ENCODE measurements at regions not wholly inside any gene's neighbourhood (a gene's known extent, or its start where the extent isn't known, plus 50 kb on each side); places are given as distances from the start of the nearest gene placed in this dataset.

DNA sequence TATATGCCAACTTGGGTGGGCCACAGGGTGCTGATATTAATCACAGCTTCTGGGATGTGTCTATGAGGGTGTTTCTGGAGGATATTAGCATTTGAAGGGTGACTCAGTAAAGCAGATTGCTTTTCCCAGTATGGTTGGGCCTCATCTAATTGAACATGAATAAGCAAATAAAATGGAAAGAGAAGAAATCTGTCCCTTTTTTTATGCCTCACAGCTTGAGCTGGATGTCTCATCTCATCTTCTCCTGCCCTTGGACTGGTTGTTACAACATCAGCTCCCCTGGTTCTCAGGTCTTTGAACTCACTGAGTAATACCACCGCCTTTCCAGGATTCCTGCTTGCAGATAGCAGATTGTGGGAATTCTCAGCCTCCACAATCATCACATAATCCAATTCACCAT, 1149.2 kb downstream of the PCDH18 start:
- H3K4me3 Mint-ChIP-seq: no peak overlapping the region
- no peak for DNase-seq
- H3K4me1 Mint-ChIP-seq (ENCODE audit: low read depth): no peaks in the 10 kb centered on the region
- H3K9me3 Mint-ChIP-seq: no peaks in the 10 kb centered on the region
- intact Hi-C loops (cut with micrococcal nuclease): no loop called here
- H3K27me3 Mint-ChIP-seq (ENCODE audit: low read depth): no peaks in the 10 kb centered on the region
- no peaks in the 10 kb centered on the region for H3K36me3 Mint-ChIP-seq (ENCODE audit: low read depth)
- CTCF ChIA-PET: no interaction called here
- no peak overlapping the region for H3K27ac Mint-ChIP-seq

DNA sequence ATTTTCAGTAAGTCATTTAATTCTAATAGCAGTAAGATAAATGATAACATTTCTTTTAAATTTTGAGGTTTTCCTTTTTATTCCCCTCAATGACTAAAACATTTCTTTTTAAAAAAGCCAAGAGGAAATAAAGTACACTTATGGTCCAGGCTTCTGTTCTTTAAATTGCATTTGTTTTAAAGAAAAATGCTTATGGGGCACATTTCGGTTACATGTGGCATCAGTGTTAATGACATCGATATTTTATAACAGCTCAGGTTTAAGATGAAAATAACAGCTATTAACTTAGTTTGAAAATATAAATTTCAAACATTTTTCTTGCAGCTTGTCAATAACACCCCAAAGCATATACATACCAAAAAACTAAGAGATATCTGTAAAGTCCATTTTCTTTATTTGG, 1161.1 kb downstream of the PCDH18 start:
- CTCF ChIA-PET: no interaction called here
- no peaks in the 10 kb centered on the region for H3K27me3 Mint-ChIP-seq (ENCODE audit: low read depth)
- intact Hi-C loops (cut with micrococcal nuclease): no loop called here
- H3K27ac Mint-ChIP-seq: no peak overlapping the region
- H3K9me3 Mint-ChIP-seq: no peaks in the 10 kb centered on the region
- no peak for DNase-seq
- no peaks in the 10 kb centered on the region for H3K4me1 Mint-ChIP-seq (ENCODE audit: low read depth)
- no peaks in the 10 kb centered on the region for H3K36me3 Mint-ChIP-seq (ENCODE audit: low read depth)
- H3K4me3 Mint-ChIP-seq: no peak overlapping the region

DNA sequence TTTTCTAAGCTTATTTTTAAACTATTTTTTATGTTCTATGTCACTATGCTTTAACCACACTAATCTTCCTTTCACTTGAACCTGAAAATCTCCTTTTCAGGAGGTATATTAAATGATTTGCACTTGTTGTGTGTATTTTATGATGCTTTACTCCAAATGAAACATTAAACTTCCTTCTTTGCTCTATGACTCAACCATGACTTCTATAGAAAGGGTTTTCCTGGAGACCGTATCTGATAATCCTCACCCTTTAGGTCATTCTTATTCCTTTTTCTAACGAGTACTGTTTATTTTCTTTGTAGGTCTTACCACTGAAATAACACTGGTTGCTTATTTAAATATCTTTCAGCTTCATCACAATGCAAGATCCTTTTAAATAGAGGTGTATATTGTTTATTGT, 1163.2 kb downstream of the PCDH18 start:
- H3K9me3 Mint-ChIP-seq: peaks cover 5% of the 10 kb centered on the region
- no peaks in the 10 kb centered on the region for H3K27me3 Mint-ChIP-seq (ENCODE audit: low read depth)
- CTCF ChIA-PET: no interaction called here
- no peak overlapping the region for H3K4me3 Mint-ChIP-seq
- intact Hi-C loops (cut with micrococcal nuclease): no loop called here
- H3K4me1 Mint-ChIP-seq (ENCODE audit: low read depth): no peaks in the 10 kb centered on the region
- H3K27ac Mint-ChIP-seq: no peak overlapping the region
- no peaks in the 10 kb centered on the region for H3K36me3 Mint-ChIP-seq (ENCODE audit: low read depth)
- no peak for DNase-seq

DNA sequence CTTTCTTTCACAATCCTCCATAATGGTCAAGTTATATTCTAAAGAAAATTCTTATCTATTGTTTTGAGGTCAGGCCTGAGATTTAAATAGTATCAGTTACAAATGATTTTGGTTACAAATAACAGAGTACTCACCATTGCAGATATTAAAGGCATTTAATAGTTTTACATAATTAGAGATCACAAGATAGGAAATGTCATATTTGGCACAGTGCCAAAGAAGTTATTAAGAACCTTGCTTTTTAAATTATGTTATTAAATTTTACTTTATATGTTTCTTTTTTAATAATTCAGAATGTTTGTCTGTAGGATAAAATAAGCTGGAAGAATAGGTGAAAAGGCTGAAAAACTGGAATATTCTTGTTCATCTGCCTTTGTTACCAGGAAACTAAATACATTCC, 1174.7 kb downstream of the PCDH18 start:
- DNase-seq: no peak
- no peak overlapping the region for H3K4me3 Mint-ChIP-seq
- H3K27me3 Mint-ChIP-seq (ENCODE audit: low read depth): no peaks in the 10 kb centered on the region
- H3K4me1 Mint-ChIP-seq (ENCODE audit: low read depth): no peaks in the 10 kb centered on the region
- no peak overlapping the region for H3K27ac Mint-ChIP-seq
- intact Hi-C loops (cut with micrococcal nuclease): loop anchor here (5.0 kb wide), 1 partner anchor 1130 kb away; no protein-coding TSS in a partner anchor
- H3K9me3 Mint-ChIP-seq: peaks cover 1% of the 10 kb centered on the region
- CTCF ChIA-PET: no interaction called here
- no peaks in the 10 kb centered on the region for H3K36me3 Mint-ChIP-seq (ENCODE audit: low read depth)

DNA sequence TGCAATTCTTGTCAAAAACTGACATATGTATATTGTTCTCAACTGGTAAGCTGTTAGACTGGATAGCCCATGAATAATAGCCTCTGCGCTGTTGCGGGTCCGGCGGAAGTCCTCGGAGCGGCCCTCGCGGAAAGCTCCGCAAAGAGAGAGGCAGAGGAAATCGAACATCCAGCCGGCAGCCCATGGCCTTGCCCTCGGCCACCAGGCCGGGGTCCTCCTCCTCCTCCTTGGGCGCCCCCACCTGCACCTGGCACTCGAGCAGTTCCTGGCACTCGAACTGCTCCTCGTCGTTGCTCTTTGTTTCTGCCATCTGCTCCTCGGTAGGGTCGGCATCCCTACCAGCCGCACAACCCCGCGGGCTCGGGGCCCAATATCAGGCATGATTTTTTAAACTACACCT, 1176.3 kb downstream of the PCDH18 start:
- no peak for DNase-seq
- H3K4me3 Mint-ChIP-seq: no peak overlapping the region
- no peak overlapping the region for H3K27ac Mint-ChIP-seq
- no peaks in the 10 kb centered on the region for H3K27me3 Mint-ChIP-seq (ENCODE audit: low read depth)
- H3K4me1 Mint-ChIP-seq (ENCODE audit: low read depth): no peaks in the 10 kb centered on the region
- H3K36me3 Mint-ChIP-seq (ENCODE audit: low read depth): no peaks in the 10 kb centered on the region
- H3K9me3 Mint-ChIP-seq: no peaks in the 10 kb centered on the region
- CTCF ChIA-PET: no interaction called here
- intact Hi-C loops (cut with micrococcal nuclease): loop anchor here (5.0 kb wide), 1 partner anchor 1129 kb away; no protein-coding TSS in a partner anchor

DNA sequence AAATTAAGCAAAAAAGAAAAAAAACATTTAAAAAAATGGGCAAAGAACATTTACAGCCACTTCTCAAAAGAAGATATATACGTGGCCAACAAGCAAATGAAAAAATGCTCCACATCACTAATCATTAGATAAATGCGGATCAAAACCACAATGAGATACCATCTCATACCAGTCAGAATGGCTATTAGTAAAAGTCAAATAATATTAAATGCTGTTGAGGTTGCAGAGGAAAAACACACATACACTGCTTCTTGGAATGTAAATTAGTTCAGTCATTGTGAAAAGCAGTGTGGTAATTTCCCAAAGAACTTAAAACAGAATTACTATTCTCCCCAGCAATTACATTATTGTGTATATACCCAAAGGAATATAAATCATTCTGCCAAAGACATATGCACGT, 1189.0 kb downstream of the PCDH18 start:
- no peaks in the 10 kb centered on the region for H3K36me3 Mint-ChIP-seq (ENCODE audit: low read depth)
- H3K27ac Mint-ChIP-seq: no peak overlapping the region
- peaks cover 9% of the 10 kb centered on the region for H3K9me3 Mint-ChIP-seq
- no peaks in the 10 kb centered on the region for H3K27me3 Mint-ChIP-seq (ENCODE audit: low read depth)
- H3K4me3 Mint-ChIP-seq: no peak overlapping the region
- no peak for DNase-seq
- intact Hi-C loops (cut with micrococcal nuclease): no loop called here
- CTCF ChIA-PET: interaction anchor here (0.7 kb wide), 1 partner anchor 73 kb away, joined by 3 read pairs; no protein-coding TSS in a partner anchor
- no peaks in the 10 kb centered on the region for H3K4me1 Mint-ChIP-seq (ENCODE audit: low read depth)

DNA sequence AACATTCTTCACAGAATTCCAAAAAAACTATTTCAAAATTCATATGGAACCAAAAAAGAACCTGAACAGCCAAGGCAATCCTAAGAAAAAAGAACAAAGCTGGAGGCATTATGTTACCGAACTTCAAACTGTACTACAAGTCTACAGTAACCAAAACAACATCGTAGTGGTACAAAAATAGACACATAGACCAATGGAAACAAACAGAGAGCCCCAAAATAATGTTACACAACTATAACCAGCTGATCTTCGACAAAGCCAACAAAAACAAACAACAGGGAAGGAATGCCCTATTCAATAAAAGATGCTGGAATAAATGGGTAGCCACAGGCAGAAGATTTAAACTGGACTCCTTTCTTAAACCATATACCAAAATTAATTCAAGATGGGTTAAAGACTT, 1189.6 kb downstream of the PCDH18 start:
- intact Hi-C loops (cut with micrococcal nuclease): no loop called here
- DNase-seq: no peak
- Mint-ChIP-seq H3K4me3 (no peak overlapping the region), H3K27me3 (ENCODE audit: low read depth) (no peaks in the 10 kb centered on the region), H3K9me3 (peaks cover 9% of the 10 kb centered on the region), H3K27ac (no peak overlapping the region), H3K36me3 (ENCODE audit: low read depth) (no peaks in the 10 kb centered on the region), H3K4me1 (ENCODE audit: low read depth) (no peaks in the 10 kb centered on the region)
- CTCF ChIA-PET: interaction anchor here (0.7 kb wide), 1 partner anchor 74 kb away, joined by 3 read pairs; no protein-coding TSS in a partner anchor

DNA sequence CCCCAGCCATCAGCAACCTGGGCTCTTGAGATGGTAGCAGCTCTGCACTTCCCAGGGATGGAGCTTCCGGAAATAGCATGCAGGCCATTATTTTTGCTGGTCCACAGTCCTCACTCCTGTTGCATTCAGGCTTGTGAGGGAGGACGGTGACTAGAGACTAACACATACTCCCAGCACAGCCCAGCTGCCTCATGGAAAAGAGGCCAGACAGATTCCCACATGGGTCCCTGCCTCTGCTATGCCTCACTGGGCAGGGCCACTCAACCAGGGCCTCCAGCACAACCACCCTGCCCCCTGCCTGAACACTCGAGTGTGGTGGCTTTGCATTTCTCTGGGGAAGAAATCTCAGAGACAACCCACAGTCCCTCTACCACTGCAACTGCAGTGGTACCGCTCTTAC, 1195.1 kb downstream of the PCDH18 start:
- H3K4me3 Mint-ChIP-seq: no peak overlapping the region
- CTCF ChIA-PET: no interaction called here
- no peaks in the 10 kb centered on the region for H3K27me3 Mint-ChIP-seq (ENCODE audit: low read depth)
- H3K27ac Mint-ChIP-seq: no peak overlapping the region
- peaks cover 4% of the 10 kb centered on the region for H3K9me3 Mint-ChIP-seq
- no peaks in the 10 kb centered on the region for H3K4me1 Mint-ChIP-seq (ENCODE audit: low read depth)
- intact Hi-C loops (cut with micrococcal nuclease): no loop called here
- no peaks in the 10 kb centered on the region for H3K36me3 Mint-ChIP-seq (ENCODE audit: low read depth)
- DNase-seq: no peak

DNA sequence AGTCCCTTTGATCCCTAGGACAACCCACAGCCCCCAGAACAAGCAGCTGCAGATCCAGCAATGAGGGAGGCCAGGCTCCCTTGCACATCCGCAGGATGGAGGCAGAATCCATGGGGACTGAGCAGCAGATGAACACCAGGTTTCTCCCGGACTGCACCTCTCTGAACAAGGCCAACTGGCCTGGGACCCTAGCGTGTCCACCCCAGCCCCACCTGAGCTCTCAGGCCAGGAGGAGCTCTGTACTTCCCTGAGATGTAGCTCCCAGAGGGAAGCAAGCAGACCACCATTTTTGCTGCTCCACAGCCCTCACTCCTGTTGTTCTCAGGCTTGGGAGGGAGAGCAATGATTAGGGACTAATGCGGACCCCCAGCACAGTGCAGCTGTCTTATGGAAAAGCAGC, 1195.8 kb downstream of the PCDH18 start:
- Mint-ChIP-seq H3K4me1 (ENCODE audit: low read depth) (no peaks in the 10 kb centered on the region), H3K27ac (no peak overlapping the region), H3K27me3 (ENCODE audit: low read depth) (no peaks in the 10 kb centered on the region), H3K4me3 (no peak overlapping the region), H3K36me3 (ENCODE audit: low read depth) (no peaks in the 10 kb centered on the region), H3K9me3 (peaks cover 4% of the 10 kb centered on the region)
- CTCF ChIA-PET: no interaction called here
- no peak for DNase-seq
- intact Hi-C loops (cut with micrococcal nuclease): no loop called here

DNA sequence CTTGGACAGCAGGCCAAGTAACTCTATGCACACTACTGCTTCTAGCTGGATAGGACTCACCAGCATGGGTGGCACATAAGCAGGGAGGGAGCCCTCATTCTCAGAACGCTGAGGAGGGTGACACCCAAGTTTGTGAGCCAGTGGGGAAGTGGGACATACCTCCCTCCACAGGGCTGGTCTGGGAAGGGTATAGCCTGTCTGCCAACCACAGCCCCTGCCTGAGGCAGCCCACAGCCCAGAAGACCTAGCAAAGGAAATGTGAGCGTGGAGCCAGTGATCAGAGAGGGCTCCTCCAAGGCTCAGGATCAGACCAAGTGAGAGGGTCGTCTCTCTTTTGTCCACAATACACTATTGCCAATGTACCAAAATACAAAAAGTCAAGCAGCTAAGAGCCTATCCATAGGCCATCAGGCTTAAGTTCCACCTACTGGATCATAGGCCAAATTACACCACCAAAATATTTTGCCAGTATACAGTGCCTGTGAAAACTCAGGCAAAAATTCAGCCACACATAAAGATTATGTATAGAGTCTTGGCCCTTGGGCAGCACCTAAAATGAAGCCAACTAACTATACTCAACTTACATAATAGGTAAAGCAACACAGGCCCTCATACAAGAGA, 1203.1 kb downstream of the PCDH18 start:
- no peak overlapping the region for H3K4me3 Mint-ChIP-seq
- peaks cover 3% of the 10 kb centered on the region for H3K9me3 Mint-ChIP-seq
- intact Hi-C loops (cut with micrococcal nuclease): no loop called here
- DNase-seq: no peak
- no peaks in the 10 kb centered on the region for H3K27me3 Mint-ChIP-seq (ENCODE audit: low read depth)
- H3K4me1 Mint-ChIP-seq (ENCODE audit: low read depth): no peaks in the 10 kb centered on the region
- H3K27ac Mint-ChIP-seq: no peak overlapping the region
- CTCF ChIA-PET: interaction anchor here (0.6 kb wide), 1 partner anchor 585 kb away, joined by 6 read pairs; no protein-coding TSS in a partner anchor
- H3K36me3 Mint-ChIP-seq (ENCODE audit: low read depth): no peaks in the 10 kb centered on the region

DNA sequence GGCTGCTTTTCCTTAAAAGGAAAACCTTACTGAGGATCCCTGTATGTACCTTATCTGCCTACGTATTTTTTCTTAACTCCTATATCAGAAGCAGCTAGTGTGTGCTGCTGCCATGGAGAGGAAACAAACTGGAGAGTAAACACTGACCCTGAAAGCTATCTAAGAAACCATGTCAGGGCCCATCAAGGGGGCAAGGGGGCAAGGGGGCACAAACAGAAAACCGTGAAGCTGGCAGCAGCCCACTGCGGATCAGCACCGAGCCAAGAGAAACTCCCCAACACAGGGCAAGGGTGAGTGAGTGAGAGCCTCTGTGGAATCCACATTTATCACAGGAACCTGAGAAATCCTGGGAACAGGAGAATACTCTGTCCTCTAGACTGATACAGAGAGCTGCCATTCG, 1204.2 kb downstream of the PCDH18 start:
- Mint-ChIP-seq H3K27ac (no peak overlapping the region), H3K36me3 (ENCODE audit: low read depth) (no peaks in the 10 kb centered on the region), H3K4me3 (no peak overlapping the region), H3K27me3 (ENCODE audit: low read depth) (no peaks in the 10 kb centered on the region), H3K9me3 (peaks cover 3% of the 10 kb centered on the region), H3K4me1 (ENCODE audit: low read depth) (no peaks in the 10 kb centered on the region)
- CTCF ChIA-PET: no interaction called here
- DNase-seq: no peak
- intact Hi-C loops (cut with micrococcal nuclease): no loop called here

DNA sequence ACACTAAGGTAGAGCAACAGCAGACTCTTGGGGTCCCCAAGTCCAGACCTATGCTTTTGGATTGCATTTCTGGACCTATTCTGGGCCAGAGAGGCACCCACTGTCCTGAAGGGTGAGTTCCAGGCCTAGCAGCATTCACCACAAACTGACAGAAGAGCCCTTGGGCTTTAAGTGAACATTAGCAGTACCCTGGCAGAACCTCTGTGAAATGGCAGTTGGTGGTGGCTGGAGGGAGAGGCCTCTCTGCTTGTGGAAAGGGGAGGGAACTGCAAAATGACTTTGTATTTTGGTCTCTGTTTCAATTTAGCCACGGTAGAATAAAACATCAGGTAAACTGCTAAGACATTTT, 1211.9 kb downstream of the PCDH18 start:
- no peak overlapping the region for H3K27ac Mint-ChIP-seq
- H3K36me3 Mint-ChIP-seq (ENCODE audit: low read depth): no peaks in the 10 kb centered on the region
- H3K9me3 Mint-ChIP-seq: no peaks in the 10 kb centered on the region
- intact Hi-C loops (cut with micrococcal nuclease): no loop called here
- no peaks in the 10 kb centered on the region for H3K4me1 Mint-ChIP-seq (ENCODE audit: low read depth)
- CTCF ChIA-PET: no interaction called here
- no peak for DNase-seq
- H3K27me3 Mint-ChIP-seq (ENCODE audit: low read depth): no peaks in the 10 kb centered on the region
- no peak overlapping the region for H3K4me3 Mint-ChIP-seq

DNA sequence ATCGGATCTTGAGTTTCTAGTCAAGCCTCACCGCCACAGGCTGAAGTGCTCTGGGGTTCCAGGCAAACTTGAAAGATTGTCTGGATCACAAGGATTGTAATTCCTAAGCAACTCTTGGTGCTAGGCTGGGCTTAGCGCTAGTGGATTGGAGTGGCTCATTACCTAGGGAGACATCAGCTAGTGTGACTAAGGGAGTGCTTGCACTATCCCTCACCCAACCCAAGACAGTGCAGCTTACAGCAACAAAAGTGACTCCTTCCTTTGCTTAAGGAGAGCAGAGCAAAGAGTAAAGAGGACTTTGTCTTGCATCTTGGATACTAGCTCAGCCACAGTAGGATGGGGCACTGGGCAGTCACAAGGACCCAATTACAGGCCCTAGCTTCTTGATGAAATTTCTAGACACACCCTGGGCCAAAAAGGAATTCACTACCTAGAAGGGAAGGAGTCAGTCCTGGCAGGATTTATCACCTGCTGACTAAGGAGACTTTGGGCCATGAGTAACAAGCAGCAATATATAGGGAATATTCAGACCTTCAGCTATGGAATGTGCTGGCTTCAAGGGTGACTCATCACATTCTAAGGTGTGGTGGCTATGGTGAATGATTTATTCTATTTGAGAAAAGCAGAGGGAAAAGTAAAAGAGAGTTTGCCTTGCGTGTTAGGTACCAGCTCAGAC, 1212.4 kb downstream of the PCDH18 start:
- Mint-ChIP-seq H3K4me3 (no peak overlapping the region), H3K27ac (no peak overlapping the region), H3K27me3 (ENCODE audit: low read depth) (no peaks in the 10 kb centered on the region), H3K36me3 (ENCODE audit: low read depth) (no peaks in the 10 kb centered on the region), H3K4me1 (ENCODE audit: low read depth) (no peaks in the 10 kb centered on the region), H3K9me3 (no peaks in the 10 kb centered on the region)
- no peak for DNase-seq
- CTCF ChIA-PET: no interaction called here
- intact Hi-C loops (cut with micrococcal nuclease): no loop called here
